ENCODE measurements at regions not wholly inside any gene's neighbourhood (a gene's known extent, or its start where the extent isn't known, plus 50 kb on each side); places are given as distances from the start of the nearest gene placed in this dataset.

DNA sequence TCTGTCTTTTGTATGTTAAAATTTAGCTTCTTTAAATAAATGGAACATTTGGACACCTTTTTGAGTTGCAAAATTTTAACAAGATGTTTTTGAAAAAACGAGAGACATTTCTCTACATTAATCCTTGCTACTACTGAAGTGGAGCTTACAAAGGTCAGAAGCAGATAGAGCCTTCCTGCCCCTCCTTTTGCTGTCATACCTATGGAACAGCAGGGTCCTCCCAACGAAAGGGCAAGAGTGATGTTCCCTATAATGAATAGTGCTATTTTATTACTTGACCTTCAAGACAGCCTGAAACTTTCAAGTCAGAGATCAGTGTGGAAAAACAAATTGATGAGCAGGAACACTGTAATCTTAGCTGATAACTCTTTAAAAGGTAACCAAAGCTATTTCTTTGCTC, 1538.9 kb downstream of the PLA2G4A start:
- no peak for DNase-seq

DNA sequence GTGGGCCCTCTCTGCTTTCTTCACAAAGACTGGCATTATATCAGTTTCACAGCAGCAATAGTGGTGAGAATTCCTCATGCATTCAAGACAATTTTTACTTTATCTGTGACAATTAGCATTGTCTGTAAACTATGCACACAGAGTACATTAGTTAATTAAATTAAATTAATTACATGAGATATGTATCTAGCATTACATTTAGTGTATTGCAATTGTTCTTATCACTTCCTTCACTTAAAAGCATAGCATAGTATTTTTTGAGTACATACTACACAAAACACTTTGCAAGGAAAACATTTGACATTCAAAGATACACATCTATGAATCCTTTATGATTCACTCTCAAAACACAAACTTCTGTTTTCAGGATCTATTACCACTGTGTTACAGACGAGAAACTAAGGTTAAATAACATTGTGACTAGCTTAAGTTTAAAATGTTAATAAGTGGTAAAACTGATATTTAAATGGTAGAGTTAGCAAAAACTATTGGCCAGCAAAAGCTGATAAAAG, 1542.6 kb downstream of the PLA2G4A start:
- DNase-seq, result no peak

- no peak for DNase-seq
Measured at GRCh38 chr1:188372821-188373220, 1544.1 kb downstream of the PLA2G4A start.

GRCh38 chr1:188382851-188383250, 1554.1 kb downstream of the PLA2G4A start:
- no peak for DNase-seq

GRCh38 chr1:188386161-188386560, 1557.4 kb downstream of the PLA2G4A start:
- no peak for DNase-seq

GRCh38 chr1:188386666-188387065, 1557.9 kb downstream of the PLA2G4A start:
- DNase-seq, result no peak

DNA sequence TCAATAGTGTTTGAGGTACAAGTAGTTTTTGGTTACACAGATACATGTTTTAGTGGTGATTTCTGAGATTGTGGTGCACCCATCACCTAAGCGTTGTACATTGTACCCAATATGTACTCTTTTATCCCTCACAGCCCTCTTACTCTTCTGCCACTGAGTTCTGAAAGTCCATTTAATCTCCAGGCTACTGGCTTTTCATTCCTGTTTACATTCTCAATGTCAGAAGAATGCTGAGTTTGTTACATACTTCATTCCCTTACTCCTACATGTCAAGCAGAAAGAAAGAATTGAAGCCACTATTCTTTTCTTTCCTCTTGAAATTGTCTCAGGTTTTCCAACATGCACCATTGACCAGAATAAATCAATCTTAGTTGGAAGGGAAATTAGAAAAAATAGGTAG, 1565.9 kb downstream of the PLA2G4A start:
- DNase-seq, result no peak

DNA sequence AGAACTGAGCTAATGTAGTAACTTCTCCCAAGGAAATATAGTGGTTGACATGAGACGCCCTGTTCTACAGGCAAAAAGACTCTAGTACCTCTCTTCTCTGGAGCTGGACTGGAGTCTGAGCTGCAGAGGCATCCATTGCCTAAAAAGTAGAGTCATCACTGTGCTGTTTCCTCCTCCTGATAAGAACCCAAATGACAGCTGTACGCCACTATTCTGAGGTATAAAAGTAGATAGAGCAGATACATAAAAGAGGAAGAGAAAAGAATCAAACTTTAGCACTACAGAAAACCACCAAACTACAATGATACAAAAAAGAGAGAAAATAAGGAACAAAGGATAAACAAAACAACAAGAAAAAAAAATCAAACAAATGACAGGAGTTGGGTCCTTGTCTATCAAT, 1568.8 kb downstream of the PLA2G4A start:
- DNase-seq, result no peak

DNA sequence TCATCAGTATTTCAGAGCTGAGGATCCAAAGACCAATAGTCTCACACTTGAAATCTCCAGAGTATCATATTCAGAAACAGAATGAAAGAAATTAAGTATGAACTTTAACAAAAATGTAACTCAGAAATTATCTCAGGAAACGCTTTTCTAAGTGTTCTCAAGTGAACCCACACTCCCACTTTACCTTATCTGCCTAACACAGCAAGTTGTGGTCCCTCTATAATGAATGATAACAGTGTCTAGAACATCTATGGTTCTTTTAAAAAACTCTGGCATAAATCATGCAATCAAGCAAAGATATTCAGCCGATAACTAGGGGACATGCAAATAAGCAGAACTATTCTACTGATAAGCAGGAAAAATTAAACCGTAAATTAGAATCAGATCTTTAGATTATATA, 1574.2 kb downstream of the PLA2G4A start:
- DNase-seq, result no peak

- DNase-seq, result no peak
Measured at GRCh38 chr1:188406636-188407035, 1577.9 kb downstream of the PLA2G4A start.

GRCh38 chr1:188420177-188420576, 1591.4 kb downstream of the PLA2G4A start:
- DNase-seq, result no peak

DNA sequence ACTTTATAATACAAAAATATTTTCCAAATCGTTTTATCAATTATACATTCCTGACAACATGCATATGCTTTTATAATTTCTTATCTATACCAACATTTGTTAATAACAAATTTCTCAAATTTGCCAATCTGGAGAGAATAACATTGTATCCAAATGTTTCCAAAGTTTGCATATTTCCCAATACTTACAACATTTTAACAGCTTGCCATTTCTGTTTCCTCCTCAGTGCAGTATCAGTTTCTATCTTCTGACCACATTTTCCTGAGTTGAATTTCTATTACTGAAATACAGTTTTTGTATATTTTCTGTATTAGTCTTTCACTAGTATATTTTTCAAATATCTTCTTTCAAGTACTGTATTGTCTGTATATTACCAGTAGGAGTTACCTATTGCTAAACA, 1594.3 kb downstream of the PLA2G4A start:
- DNase-seq, result no peak

DNA sequence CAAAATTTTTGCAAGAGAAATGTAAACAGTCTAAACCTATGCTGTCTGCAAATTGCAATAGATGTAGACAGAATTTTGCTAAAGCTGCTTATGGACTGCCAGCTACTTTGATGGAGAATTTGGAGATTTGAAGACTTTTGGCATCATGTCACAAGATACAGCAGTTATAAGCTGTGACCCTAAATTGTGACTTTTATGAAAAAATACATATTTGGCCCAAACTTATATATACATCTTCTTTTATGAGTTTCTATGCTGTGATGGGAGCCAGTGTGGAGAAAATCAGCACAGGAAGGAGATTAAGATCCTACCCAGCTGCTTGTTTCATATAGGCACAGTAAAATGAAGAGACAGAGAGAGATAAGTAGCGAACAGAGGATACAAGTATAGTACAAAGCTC, 1595.4 kb downstream of the PLA2G4A start:
- DNase-seq, result no peak

GRCh38 chr1:188425687-188426086, 1596.9 kb downstream of the PLA2G4A start:
- no peak for DNase-seq

- no peak for DNase-seq
Measured at GRCh38 chr1:188426561-188426960, 1597.8 kb downstream of the PLA2G4A start.

DNA sequence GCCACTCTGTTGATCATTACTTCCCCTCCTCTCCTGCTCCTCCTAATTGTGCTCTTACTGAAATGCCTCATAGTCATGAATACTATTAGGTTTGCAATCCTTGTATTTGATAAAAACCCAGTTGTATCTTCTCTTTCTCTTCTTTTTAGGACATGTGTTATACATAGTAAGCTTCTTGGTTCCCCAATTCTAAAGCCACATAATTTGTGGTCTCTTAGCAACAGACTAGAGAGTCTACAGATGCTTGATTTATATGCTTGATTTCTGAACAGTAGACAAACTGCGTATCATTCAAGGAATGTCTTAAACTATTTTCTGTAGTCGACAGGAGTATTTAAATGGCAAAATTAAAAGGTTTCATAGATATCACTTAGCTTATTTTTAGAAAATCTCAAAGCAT, 1598.9 kb downstream of the PLA2G4A start:
- DNase-seq, result no peak

- DNase-seq, result no peak
Measured at GRCh38 chr1:188429386-188429785, 1600.6 kb downstream of the PLA2G4A start.

GRCh38 chr1:188432427-188432826, 1603.7 kb downstream of the PLA2G4A start:
- peak; percentile 56 for DNase-seq

DNA sequence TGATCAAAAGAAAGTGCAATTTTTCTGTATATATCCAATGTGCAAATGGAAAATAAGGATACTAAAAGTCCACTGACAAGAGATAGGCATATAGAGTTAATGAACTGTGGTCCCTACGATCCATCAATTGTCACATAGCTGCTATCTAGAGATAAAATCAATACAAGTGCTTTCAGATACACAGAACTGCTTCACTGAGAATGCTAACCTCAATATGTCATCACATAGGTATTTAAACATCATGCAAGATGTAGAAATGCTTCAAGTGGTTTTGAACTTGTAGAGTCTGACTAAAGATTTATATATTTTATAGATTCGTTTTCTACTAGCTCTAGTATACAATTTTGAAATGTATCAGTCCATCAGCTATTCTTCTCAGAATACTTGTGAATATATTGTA, 1604.7 kb downstream of the PLA2G4A start:
- DNase-seq, result no peak

- no peak for DNase-seq
Measured at GRCh38 chr1:188444526-188444925, 1615.8 kb downstream of the PLA2G4A start.

DNA sequence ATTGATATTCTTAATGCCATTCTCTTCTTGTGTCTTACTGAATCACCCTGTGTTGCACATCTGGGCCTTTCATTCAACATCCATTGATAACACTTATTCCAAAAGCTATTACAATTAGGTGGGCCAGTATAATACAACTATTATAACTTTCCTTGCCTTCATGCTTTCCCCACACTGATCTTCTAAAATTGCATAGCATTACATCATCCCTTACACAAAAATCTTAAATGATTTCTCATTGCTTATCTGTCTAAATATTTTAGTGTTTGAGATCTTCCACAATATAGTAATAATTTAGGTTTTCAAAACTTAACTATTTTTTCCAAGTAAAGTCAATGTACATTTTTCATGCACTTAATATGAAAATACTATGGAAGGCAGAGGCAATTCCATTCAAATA, 1634.1 kb downstream of the PLA2G4A start:
- DNase-seq, result no peak

DNA sequence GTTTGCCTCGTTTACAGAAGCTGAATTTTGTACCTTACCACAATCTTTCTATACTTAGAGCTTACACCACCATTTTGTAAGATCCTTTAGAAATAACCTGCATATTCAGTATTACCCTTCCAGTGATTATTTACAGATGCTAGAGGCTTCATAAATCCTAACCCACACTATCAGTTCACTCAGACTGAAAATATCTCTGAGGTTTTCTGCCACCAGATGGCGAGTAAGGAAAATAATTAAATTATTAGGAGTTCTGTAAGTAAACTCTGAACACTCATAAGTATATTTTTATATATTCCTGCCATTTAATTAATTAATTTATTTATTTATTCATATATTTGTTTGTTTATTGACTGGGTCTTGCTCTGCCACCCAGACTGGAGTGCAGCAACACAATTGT, 1635.2 kb downstream of the PLA2G4A start:
- no peak for DNase-seq

GRCh38 chr1:188466539-188466938, 1637.8 kb downstream of the PLA2G4A start:
- DNase-seq, result no peak

GRCh38 chr1:188476606-188477005, 1647.9 kb downstream of the PLA2G4A start:
- no peak for DNase-seq

GRCh38 chr1:188489336-188490112, 1660.8 kb downstream of the PLA2G4A start:
- no peak for DNase-seq
